HepG2 (cell line): ENCODE measurements at regions not wholly inside any gene's neighbourhood (a gene's known extent, or its start where the extent isn't known, plus 50 kb on each side); places are given as distances from the start of the nearest gene placed in this dataset.

Source experiments
- ATAC-seq: fragments of 200-7000 bp; cut with Tn5 transposase; 3 replicates; pipeline ENCODE4 v1.9.1; 2020; ENCODE audit warnings: mild to moderate bottlenecking, moderate library complexity
- BruUV-seq: library from RNA; stranded (reverse); fragments of 400-500 nt; replicated peaks from 2 replicates; lab custom pipeline; 2021; lab: Mats Ljungman, UMichigan
- CTCF ChIA-PET: fragments of 300-600 bp; formaldehyde crosslinking; extraction: SDS; loops from one replicate; lab custom pipeline; 2021; ENCODE audit warnings: low total read pairs, inconsistent platforms, low intra/inter-chr PET ratio; lab: Yijun Ruan, JAX
- POLR2A ChIA-PET: fragments of 350-600 bp; sonication (Branson Sonifier 250); formaldehyde crosslinking; loops from one replicate; lab custom pipeline; 2020; ENCODE audit warnings: antibody characterized with exemption, inconsistent platforms; lab: Yijun Ruan, JAX
- DNase-seq: peaks from one replicate; pipeline ENCODE4 v3.0.0-alpha.2; 2015; ENCODE audit warnings: low spot score
- FAIRE-seq: peaks from 3 replicates; lab custom pipeline; 2011; peaks lifted over from hg19 to GRCh38; lab: Jason Lieb, UNC
- H2AFZ ChIP-seq: one replicate; pipeline ENCODE4 v1.6.1; 2011; ENCODE audit warnings: low read length, inconsistent platforms
- H3K27ac ChIP-seq: fragments of 300-600 bp; 3 replicates; pipeline ENCODE4 v1.8.0; 2011; ENCODE audit warnings: mixed run types, mild to moderate bottlenecking, mixed read lengths, low read length, inconsistent platforms; ENCODE audit not compliant: insufficient read depth; ENCODE audit errors: extremely low read length
- H3K27me3 ChIP-seq, 2 experiments: fragments of 200-600 bp in 1 of 2; 2 replicates in 1 of 2; 3 replicates in 1 of 2; pipeline versions ENCODE4 v1.6.0 to v1.8.0; 2011; ENCODE audit warnings: low read length in 2 of 2, mild to moderate bottlenecking in 2 of 2, moderate library complexity in 2 of 2, inconsistent platforms in 1 of 2; ENCODE audit not compliant: insufficient read depth in 2 of 2, control insufficient read depth in 1 of 2
- H3K36me3 ChIP-seq, 2 experiments: fragments of 200-600 bp in 1 of 2; replicated peaks in 1 of 2; 2 replicates in 1 of 2; 3 replicates in 1 of 2; pipeline versions ENCODE4 v1.5.1 to v1.8.0; 2011; ENCODE audit warnings: low read length in 2 of 2, inconsistent platforms in 1 of 2; ENCODE audit not compliant: insufficient read depth in 2 of 2, control insufficient read depth in 1 of 2
- H3K4me1 ChIP-seq: 2 replicates; pipeline ENCODE4 v1.5.1; 2012; ENCODE audit warnings: low read length, inconsistent platforms; ENCODE audit not compliant: insufficient read depth
- H3K4me2 ChIP-seq: 2 replicates; pipeline ENCODE4 v1.6.0; 2011; ENCODE audit warnings: low read depth, low read length, inconsistent platforms
- H3K4me3 ChIP-seq, 3 experiments: fragments of 200-600 bp in 1 of 3; sonication (generic), shearing (Covaris generic) in 1 of 3; replicated peaks in 1 of 3; 2 replicates each; pipeline ENCODE4 v1.5.1; 2011 to 2016; ENCODE audit warnings: low read length in 3 of 3, inconsistent platforms in 2 of 3, low read depth in 2 of 3, mild to moderate bottlenecking in 2 of 3, control low read depth in 1 of 3, mixed read lengths in 1 of 3; ENCODE audit not compliant: insufficient read depth in 1 of 3
- H3K79me2 ChIP-seq: one replicate; pipeline ENCODE4 v1.6.1; 2011; ENCODE audit warnings: low read length, inconsistent platforms; ENCODE audit not compliant: insufficient read depth
- H3K9ac ChIP-seq: 2 replicates; pipeline ENCODE4 v1.6.0; 2011; ENCODE audit warnings: mild to moderate bottlenecking, low read depth, low read length, inconsistent platforms; ENCODE audit not compliant: insufficient read depth
- H3K9me3 ChIP-seq: 2 replicates; pipeline ENCODE4 v1.5.1; 2012; ENCODE audit warnings: mild to moderate bottlenecking, low read length
- H4K20me1 ChIP-seq: 2 replicates; pipeline ENCODE4 v1.6.0; 2011; ENCODE audit warnings: inconsistent platforms, mild to moderate bottlenecking, low read length, moderate library complexity; ENCODE audit not compliant: insufficient read depth
- ARNT2 ChIP-seq: sonication (generic); formaldehyde crosslinking; IDR thresholded peaks from 2 replicates; pipeline ENCODE4 v1.8.0; 2022; ENCODE audit warnings: mild to moderate bottlenecking, low read depth, missing genetic modification reagents, moderate library complexity
- ARNTL ChIP-seq: sonication (generic); formaldehyde crosslinking; IDR thresholded peaks from 2 replicates; pipeline ENCODE4 v1.4.0; 2020; ENCODE audit warnings: mild to moderate bottlenecking, missing genetic modification reagents
- ATRX ChIP-seq: sonication (generic); formaldehyde crosslinking; IDR thresholded peaks from 2 replicates; pipeline ENCODE4 v1.4.0; 2020; ENCODE audit warnings: missing genetic modification reagents, borderline replicate concordance
- BORCS8-MEF2B ChIP-seq: sonication (generic); formaldehyde crosslinking; IDR thresholded peaks from 2 replicates; pipeline ENCODE4 v1.8.0; 2022; ENCODE audit warnings: mild to moderate bottlenecking, missing genetic modification reagents
- ERF ChIP-seq: IDR thresholded peaks from 2 replicates; pipeline ENCODE4 v1.6.1; 2018; ENCODE audit warnings: missing biosample characterization, missing genetic modification reagents
- GATAD2A ChIP-seq: IDR thresholded peaks from 2 replicates; pipeline ENCODE4 v1.6.1; 2016
- SMARCC2 ChIP-seq: fragments of 450-650 bp; IDR thresholded peaks from 2 replicates; pipeline ENCODE4 v1.6.1; 2017; ENCODE audit warnings: antibody characterized with exemption, mild to moderate bottlenecking
- SP4 ChIP-seq: sonication (generic); formaldehyde crosslinking; IDR thresholded peaks from 2 replicates; pipeline ENCODE4 v1.8.1; 2023; ENCODE audit warnings: mild to moderate bottlenecking, missing genetic modification reagents
- ZNF20 ChIP-seq: sonication (generic); formaldehyde crosslinking; IDR thresholded peaks from 2 replicates; pipeline ENCODE4 v1.4.0; 2020; ENCODE audit warnings: mild to moderate bottlenecking, moderate library complexity, missing genetic modification reagents
- ZNF510 ChIP-seq: sonication (generic); formaldehyde crosslinking; IDR thresholded peaks from 2 replicates; pipeline ENCODE4 v1.4.0; 2020; ENCODE audit warnings: low read depth, mild to moderate bottlenecking, missing genetic modification reagents
- ZNF629 ChIP-seq: sonication (generic); formaldehyde crosslinking; conservative IDR thresholded peaks from 2 replicates; pipeline ENCODE4 v1.5.0; 2020; ENCODE audit warnings: missing genetic modification reagents
- WGBS: methylation state at CpG from one replicate; pipeline ENCODE4 v1.1.6; 2017; ENCODE audit warnings: low lambda C conversion rate; 5-methylcytosine and 5-hydroxymethylcytosine counted together
- in situ Hi-C: cut with HindIII; loops from 2 replicates; pipeline ENCODE4 v1.10.0; 2017; ENCODE audit warnings: low pct_unique_long_range_greater_than_20kb; ENCODE audit not compliant: extremely low pct_ligation_motif_present
- intact Hi-C: fragments of 100-400 bp; cut with micrococcal nuclease; formaldehyde crosslinking; loops from one replicate; pipeline ENCODE4 v1.10.0; 2022; ENCODE audit not compliant: unreplicated experiment
- TF ChIP-seq, protein P1 (sequence below): sonication (generic); formaldehyde crosslinking; IDR thresholded peaks from 2 replicates; pipeline ENCODE4 v1.4.0; 2020; ENCODE audit warnings: mild to moderate bottlenecking, missing genetic modification reagents, borderline replicate concordance
- TF ChIP-seq, protein P2 (sequence below): sonication (generic); formaldehyde crosslinking; IDR thresholded peaks from 2 replicates; pipeline ENCODE4 v1.8.1; 2022; ENCODE audit warnings: mild to moderate bottlenecking, missing genetic modification reagents

DNA sequence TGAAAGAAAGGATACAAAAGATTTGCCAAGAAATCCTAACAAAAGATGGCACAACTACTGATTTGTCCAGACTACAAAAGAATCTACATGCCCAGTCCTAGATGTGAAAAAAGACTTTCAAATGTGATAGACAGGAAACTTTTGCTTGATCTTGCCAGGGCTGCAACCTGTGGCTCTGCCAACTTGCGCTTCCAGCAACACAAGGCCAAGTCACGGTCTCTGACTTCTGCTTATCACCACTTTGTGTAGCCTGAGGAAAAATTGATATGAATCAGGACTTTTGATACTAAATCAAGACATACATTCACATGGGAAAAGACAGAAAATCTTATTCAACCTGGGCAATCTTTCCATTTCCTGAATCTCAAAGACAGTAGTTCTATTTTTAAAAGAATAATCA, 366.0 kb downstream of the RAB38 start:
- no TSS peak for BruUV-seq
- in situ Hi-C loops = no loop called here
- ChIA-PET POLR2A (no interaction called here), CTCF (no interaction called here)
- no peaks in the 10 kb centered on the region for H3K36me3 ChIP-seq
- FAIRE-seq (no peak), ATAC-seq (no peak), DNase-seq (no peak)
- H3K27me3 ChIP-seq = no peaks in the 10 kb centered on the region
- no peak overlapping the region for H3K4me2 ChIP-seq
- H3K4me3 ChIP-seq = no peak overlapping the region
- H4K20me1 ChIP-seq = no peaks in the 10 kb centered on the region
- no peaks in the 10 kb centered on the region for H3K79me2 ChIP-seq
- 11% methylated on average over 2 of the region's 2 CpGs for WGBS
- no peak for TF ChIP-seq ATRX (CRISPR knock-in tag)
- TF ChIP-seq ARNTL (CRISPR knock-in tag) = no peak
- TF ChIP-seq SMARCC2 = no peak
- TF ChIP-seq BORCS8-MEF2B (CRISPR knock-in tag) = no peak
- TF ChIP-seq, protein P1, sequence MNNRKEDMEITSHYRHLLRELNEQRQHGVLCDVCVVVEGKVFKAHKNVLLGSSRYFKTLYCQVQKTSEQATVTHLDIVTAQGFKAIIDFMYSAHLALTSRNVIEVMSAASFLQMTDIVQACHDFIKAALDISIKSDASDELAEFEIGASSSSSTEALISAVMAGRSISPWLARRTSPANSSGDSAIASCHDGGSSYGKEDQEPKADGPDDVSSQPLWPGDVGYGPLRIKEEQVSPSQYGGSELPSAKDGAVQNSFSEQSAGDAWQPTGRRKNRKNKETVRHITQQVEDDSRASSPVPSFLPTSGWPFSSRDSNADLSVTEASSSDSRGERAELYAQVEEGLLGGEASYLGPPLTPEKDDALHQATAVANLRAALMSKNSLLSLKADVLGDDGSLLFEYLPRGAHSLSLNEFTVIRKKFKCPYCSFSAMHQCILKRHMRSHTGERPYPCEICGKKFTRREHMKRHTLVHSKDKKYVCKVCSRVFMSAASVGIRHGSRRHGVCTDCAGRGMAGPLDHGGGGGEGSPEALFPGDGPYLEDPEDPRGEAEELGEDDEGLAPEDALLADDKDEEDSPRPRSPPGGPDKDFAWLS (CRISPR knock-in tag) = no peak
- TF ChIP-seq ZNF629 = no peak
- TF ChIP-seq ZNF510 = no peak
- no peak for TF ChIP-seq ARNT2 (CRISPR knock-in tag)
- no peak for TF ChIP-seq GATAD2A (CRISPR knock-in tag)
- no peak for TF ChIP-seq SP4 (CRISPR knock-in tag)
- no peak for TF ChIP-seq ZNF20 (CRISPR knock-in tag)
- TF ChIP-seq, protein P2, sequence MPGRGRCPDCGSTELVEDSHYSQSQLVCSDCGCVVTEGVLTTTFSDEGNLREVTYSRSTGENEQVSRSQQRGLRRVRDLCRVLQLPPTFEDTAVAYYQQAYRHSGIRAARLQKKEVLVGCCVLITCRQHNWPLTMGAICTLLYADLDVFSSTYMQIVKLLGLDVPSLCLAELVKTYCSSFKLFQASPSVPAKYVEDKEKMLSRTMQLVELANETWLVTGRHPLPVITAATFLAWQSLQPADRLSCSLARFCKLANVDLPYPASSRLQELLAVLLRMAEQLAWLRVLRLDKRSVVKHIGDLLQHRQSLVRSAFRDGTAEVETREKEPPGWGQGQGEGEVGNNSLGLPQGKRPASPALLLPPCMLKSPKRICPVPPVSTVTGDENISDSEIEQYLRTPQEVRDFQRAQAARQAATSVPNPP (CRISPR knock-in tag) = no peak
- no peak for TF ChIP-seq ERF (CRISPR knock-in tag)
- H3K9me3 ChIP-seq = no peaks in the 10 kb centered on the region
- intact Hi-C loops = no loop called here
- H3K27ac ChIP-seq = no peak overlapping the region
- no peak overlapping the region for H3K9ac ChIP-seq
- no peak overlapping the region for H2AFZ ChIP-seq
- peaks cover 7% of the 10 kb centered on the region; the same call in 1 of the 2 replicates for H3K4me1 ChIP-seq
